NOMO-1 treated with DMSO at 0.1 percent for 48 hours (cell line): ENCODE measurements at regions not wholly inside any gene's neighbourhood (a gene's known extent, or its start where the extent isn't known, plus 50 kb on each side); places are given as distances from the start of the nearest gene placed in this dataset.
"Not testable (repeated sequence)": the region's sequence is repeated elsewhere in the genome, so short reads cannot be mapped to it uniquely, and the experiment has no call there.

Experiments used
- DNase-seq: peaks from one replicate; lab custom pipeline; 2025; ENCODE audit not compliant: unreplicated experiment; lab: John Stamatoyannopoulos, UW

DNA sequence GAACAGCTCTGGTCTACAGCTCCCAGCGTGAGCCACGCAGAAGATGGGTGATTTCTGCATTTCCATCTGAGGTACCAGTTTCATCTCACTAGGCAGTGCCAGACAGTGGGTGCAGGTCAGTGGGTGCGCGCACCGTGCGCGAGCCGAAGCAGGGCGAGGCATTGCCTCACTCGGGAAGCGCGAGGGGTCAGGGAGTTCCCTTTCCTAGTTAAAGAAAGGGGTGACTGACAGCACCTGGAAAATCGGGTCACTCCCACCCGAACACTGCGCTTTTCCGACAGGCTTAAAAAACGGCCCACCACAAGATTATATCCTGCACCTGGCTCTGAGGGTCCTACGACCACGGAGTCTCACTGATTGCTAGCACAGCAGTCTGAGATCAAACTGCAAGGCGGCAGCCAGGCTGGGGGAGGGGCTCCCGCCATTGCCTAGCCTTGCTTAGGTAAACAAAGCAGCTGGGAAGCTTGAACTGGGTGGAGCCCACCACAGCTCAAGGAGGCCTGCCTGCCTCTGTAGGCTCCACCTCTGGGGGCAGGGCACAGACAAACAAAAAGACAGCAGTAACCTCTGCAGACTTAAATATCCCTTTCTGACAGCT is 325.0 kb upstream of the CHST9 start:
- not testable (repeated sequence) for DNase-seq

DNA sequence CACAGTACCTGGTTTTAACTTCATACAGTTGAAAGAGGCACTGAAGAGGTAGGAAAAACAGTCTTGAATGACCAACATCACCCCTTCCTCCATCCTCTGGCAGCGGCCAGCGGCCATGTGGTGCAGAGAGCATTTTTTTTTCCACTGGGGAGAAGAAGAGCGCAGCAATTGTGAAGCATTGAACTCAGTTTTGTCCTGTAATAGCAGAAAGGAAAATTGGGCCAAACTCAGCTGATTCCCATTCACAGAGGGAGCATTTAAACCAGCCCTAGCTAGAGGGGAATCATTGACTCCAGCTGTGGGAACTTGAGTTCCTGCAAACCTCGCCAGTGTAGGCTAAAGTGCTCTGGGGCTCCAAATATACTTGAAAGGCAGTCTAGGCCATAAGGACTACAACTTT is 316.6 kb upstream of the CHST9 start:
- no peak for DNase-seq

DNA sequence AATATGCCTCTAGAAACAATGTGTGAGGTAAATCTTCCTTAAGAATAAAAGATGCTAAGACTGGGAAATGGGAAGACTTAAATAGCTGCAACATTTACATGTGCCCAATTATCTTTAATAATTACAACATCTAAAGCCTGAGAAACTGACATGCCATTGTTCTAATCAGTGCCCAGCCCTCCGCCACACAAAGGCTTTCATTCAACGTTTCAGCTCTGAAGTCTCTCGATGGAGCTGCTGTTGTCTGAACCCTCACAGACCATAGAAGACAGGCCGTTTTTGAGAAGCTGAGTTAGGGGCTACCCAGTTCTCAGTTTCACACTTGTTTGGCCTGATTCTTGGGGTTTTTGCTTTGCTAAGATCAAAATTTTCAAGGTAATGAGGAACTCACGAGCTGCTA is 315.4 kb upstream of the CHST9 start:
- DNase-seq: no peak

DNA sequence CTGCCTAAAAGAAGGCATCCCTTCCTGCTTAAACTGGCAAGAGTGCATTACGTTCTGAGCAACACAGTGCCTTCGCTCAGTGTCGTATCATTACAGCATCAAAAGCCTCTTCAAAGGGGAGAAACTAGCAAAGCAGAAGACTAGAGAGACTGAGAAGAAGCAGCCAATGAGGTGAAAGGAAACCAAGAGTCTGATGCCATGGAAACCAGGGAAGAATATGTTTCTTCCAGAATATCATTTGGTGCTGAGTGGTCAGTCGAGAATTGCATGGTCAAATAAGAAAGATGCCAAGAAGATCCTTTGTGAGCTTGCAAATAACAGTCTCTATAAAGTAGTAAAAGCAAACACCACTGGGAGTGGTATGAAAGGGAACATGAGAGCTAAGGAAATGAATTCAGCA is 312.1 kb upstream of the CHST9 start:
- no peak for DNase-seq

DNA sequence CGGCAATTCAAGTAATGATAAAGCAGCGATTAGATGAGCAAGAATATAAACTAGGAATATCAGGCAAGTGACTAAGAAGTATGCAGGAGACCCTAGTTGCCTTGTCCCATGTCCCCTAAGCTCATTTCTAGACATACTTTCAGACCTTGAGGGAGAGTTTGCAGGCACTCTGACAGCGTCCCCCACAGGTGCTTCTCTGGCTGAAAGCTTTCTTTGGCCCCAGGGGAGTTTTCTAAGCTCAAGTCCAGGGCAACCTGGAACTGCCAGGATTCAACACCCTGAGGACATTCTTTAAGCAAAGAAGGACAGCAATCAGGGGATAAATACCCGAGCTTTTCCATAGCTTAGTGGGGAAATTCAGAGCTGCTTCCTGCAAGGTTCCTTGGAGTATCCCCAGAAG is 308.1 kb upstream of the CHST9 start:
- no peak for DNase-seq

DNA sequence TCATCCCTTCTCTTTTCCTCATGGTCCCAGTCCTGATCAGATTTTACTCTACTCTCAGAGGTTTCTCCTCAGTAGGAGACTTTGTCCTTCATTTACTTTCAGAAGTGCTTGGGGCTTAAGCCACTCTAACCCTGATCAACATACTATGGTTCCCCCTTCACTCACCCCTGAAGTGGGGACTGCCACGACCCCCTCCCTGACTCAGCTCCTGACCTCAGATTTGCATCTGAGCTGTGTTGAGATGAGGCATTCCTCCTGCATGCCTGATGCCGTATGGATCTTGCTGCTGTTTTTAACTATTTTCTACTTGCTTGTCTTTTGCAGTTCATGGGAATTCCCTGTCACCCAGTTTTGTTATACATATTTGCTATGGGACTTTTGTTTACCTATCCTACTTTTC is 306.7 kb upstream of the CHST9 start:
- DNase-seq: no peak

DNA sequence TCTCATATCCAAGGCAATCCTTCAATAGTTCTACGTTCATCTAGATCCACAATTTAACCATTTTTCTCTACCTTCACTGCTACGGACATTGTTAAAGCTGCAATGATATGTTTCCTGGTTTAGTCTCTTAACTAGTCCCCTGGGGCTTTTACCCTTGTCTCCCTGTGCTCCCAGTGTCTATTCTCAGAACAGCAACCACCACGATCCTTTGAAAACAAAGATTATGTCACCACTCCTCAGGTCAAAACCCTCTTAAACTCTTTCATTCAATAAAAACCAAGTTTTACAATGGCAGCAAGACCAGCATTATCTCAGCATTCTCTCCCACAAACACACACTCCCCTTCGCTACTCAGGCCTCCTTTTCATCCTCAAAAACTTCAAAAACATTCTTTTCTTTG is 298.2 kb upstream of the CHST9 start:
- no peak for DNase-seq

DNA sequence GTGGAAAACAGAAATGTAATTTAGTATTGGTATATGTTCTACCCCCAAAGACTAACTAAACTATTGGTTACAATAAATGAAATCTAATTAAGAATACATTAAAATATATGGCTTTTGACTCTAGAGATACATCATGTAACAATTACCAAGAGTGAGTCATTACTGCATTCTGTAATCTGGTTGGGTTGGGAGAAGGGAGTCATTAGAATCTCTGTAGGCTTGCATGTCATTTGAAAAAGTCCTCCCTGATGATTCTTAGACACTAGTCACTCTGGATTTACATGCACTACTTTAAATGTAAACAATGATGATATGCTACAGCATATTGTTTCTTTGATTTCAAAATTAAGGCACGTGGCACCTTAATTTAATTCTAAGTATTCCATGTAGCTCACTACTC is 293.4 kb upstream of the CHST9 start:
- no peak for DNase-seq

DNA sequence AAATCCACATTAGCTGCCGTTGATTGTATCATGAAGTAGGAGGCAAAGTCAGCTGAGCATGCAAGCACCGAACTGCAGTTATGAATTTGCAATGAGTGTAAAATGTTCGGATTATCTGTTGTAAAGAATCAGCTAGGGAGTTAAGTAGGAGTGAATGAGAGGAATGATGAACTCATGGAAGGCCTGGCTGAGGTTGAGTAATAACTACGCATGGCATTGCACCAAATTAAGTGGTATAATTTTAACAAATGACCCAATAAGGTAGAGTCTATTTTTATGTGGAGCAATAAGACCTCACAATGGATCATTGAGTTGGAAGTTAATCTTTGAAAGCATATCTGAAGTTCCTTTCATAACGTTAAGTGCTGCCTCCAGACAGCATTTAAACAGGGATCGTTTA is 288.2 kb upstream of the CHST9 start:
- DNase-seq: no peak

DNA sequence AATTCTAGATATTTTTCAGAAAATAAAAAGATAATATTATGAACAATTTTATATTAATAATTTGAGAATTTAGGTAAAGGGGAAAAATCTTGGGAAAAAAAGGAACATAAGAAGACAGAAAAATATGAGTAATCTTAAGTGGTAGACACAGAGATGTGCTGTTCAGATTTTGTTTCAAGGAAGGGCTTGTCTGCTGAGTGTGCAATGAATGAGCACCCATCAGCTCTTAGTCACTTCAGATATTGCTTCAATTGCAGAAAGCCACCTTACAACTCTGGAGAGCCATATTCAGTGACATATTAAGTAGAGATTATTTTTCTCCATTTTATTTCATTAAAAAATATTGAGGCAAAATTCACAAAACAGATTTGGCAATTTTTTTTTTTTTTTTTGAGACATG is 282.0 kb upstream of the CHST9 start:
- no peak for DNase-seq

DNA sequence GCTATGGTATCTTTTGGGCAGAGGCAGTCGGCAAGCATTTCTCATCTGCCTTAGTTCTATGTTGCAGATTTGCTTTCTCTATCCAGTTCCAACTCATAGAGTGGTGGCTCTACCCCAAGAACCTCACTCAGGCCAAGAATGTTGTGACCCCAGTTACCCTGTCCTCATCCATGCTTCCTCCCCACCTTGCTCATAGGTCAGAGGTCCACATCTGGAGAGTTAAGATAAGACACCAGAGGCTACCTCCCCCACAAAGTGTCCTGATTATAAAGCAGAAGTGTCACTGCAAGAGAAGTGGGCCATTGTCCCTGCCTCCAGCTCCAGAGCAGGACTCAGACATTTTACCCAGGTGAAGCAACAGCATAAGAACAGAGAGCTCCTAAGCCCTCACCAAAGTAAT is 276.8 kb upstream of the CHST9 start:
- DNase-seq: no peak

DNA sequence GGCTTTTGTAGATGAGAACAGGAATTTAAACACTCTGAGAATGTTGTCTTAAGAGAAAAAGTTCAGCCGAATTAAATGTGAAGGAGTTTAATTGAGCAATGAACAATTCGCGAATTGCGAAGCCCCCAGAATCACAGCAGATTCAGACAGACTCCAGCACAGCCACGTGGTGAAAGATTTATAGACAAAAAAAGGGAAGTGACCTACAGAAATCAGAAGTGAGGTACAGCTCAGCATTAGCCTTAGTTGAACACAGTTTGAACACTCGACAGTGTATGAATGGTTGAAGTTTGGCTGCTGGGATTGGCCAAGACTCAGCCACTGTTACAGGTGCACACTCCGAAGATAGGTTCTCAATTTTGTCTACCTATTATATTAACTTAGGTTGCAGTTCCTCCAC is 264.0 kb upstream of the CHST9 start:
- peak; percentile 69 for DNase-seq

DNA sequence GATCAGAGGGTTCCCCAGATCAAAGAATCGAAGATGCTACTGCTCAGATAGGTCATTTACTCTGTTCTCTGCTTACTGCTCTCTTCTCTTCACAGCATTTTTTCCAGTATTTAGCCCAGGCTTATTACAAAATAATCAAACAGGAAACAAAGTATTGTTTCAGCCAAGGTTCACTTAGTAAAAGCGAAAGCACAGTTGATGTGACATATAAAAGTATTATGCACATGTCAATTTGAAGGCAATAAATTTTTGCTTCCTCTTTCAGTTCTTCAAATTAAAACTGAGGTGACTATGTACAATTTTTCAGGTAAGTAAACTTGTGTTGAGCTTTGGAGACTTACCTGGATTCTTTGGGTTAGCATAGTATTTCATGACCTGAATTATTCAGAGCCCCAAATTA is 262.8 kb upstream of the CHST9 start:
- peak; percentile 42 for DNase-seq

DNA sequence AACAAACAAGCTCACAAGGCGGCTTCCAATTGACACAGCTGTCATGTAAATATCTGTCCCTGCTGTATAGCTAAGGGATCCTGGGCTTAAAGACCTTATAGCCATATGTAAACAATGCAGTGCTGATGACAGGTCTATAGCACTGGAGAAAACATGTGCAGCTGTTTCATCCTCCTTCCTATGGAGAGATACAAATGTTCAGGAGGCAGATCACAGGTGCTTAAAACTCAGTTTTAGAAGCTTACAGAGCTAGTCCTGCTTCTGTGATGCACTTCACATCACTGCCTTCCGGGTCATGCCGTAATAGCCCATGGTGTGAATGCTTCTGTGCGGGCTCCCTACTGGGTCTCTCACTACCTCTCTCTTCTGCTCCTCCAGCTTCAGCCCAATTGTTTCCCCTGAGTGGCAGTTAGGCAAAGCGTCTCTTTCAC is 262.4 kb upstream of the CHST9 start:
- DNase-seq: no peak

DNA sequence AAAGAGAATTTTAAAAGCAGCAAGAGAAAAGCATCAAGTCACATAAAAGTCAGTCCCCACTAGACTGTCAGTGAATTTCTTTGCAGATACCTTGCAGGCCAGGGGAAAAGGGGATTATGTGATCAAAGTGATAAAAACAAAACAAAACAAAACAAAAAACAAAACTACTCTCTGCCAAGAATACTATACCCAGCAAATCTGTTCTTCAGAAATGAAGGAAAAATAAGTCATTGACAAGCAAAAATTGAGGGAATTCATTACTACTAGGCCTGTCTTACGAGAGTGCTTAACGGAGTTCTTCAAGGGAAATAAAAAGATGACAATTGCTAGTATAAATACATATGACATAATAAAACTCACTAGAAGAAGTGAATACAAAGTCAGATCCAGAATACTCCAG is 245.5 kb upstream of the CHST9 start:
- no peak for DNase-seq

DNA sequence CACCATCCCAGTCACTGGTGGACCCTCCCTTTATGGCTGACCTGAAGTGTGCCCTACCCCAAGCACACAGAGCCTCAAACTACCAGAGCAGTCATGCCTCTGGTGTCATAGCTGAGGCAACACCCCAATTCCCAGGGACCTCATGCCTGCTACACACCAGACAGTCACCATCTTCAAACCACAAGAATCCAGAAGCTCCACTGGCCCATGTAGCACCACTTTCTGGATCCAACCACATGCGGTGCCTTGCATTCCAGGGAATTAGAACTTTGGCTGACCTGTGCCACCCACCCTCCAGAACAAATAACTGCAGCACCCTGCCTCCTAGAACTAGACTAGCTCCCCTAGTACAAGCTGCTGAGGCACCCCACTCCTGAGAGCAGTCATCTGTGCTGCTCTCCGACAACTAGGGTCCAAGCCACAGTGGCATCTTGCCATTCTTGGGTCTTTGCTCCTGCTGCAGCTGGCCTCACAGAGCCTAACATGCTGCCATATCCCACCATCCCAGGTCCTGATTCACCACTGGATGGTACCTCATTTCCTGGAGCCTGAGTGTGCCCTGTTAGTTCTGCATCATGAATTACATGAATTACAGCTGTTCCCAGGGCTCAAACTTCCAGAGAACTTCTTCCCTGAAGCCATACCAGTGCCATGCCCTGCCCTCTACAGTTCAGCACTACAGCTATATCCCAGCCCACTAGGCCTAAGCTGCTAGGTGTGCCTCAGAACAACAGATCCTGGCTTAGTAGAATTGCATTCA is 243.8 kb upstream of the CHST9 start:
- no peak for DNase-seq

DNA sequence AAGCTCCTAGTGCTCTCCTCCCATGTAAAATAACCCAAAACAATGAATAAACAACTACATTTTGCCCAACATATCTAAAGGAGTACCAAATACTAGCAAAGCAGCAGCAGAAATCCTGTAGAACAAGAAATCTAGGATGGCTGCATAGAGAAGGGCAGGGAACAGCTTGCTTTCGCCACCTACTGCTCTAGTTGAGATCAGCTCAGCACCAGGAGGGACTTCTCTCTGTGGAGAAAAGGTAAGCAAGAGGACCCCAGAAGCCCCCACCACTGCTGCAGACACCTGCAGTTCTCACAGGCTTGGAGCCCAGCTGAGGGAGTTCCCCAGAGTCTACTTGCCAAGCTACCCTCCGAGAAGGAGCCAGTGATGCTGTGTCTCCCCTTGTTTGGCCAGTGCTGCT is 243.0 kb upstream of the CHST9 start:
- no peak for DNase-seq

DNA sequence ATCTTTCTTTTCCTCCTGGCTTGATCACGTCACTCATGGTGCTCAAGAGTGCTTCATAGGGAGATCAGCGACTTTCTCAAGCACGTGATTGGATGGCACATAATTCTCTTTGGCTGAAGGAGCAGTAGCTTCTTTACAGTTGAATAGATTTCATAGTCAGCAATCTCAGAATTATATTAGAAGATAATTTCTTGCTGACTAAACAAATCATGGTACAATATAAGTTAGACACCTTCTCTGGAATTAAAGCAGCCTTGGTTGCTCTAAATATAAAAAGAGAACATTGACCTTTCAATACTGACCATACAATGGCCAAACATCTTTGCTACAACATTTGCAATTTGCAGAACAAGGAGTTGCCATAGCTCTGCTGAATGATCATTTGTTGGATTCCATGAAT is 238.5 kb upstream of the CHST9 start:
- no peak for DNase-seq

DNA sequence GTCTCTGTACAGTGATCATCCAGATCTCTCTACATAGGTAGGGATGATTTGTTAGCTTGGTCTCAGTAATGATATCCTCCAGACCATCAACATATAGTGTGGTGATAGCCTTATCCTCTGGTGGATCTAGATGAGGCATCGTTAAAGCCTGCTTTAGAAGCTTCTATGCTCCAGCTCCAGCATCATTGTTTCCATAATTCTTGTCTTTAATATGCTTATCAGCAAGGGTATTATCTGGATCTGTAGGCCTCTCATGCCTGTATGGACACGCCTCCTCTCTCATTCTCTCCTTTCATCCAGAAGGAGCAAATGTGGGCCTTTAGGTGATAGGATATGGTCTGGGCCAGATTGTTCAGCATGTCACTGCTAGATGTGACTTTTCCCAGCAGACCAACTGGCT is 234.5 kb upstream of the CHST9 start:
- no peak for DNase-seq

DNA sequence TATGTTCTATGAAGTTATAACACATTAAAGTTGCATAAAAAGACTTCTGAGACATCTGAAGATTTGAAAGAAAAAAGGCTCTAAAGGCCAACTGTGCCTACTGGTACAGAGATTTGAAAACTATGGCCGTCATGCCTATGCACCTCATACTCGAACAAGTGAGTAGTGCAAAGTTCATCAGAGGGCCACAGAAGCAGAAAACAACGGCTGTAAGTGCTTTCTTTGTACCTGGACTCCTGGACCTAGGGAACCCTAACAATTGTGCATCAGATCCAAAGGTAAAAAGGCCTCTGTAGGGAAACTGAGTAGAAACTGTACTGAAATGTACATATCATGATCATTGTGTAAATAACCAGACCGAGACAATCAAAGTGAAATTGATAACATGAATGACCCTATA is 230.4 kb upstream of the CHST9 start:
- DNase-seq: no peak

DNA sequence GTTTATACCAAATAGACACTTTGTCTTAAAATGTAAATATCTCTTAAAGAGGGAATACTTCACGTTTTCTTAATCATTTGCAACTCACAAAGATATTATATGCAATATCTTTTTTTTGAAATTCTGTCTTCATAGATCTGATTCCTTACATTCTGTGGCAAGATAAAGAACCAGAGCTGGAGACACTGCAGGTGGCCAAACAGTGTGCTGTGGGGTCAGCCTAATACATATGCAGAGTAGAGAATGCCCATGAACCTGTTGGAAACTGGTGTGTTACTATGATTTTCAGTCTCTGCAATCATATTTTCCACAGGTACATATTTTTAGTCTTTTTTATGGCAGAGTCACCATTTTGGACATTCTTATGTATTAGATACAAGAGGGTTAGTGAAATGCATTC is 229.6 kb upstream of the CHST9 start:
- DNase-seq: no peak

DNA sequence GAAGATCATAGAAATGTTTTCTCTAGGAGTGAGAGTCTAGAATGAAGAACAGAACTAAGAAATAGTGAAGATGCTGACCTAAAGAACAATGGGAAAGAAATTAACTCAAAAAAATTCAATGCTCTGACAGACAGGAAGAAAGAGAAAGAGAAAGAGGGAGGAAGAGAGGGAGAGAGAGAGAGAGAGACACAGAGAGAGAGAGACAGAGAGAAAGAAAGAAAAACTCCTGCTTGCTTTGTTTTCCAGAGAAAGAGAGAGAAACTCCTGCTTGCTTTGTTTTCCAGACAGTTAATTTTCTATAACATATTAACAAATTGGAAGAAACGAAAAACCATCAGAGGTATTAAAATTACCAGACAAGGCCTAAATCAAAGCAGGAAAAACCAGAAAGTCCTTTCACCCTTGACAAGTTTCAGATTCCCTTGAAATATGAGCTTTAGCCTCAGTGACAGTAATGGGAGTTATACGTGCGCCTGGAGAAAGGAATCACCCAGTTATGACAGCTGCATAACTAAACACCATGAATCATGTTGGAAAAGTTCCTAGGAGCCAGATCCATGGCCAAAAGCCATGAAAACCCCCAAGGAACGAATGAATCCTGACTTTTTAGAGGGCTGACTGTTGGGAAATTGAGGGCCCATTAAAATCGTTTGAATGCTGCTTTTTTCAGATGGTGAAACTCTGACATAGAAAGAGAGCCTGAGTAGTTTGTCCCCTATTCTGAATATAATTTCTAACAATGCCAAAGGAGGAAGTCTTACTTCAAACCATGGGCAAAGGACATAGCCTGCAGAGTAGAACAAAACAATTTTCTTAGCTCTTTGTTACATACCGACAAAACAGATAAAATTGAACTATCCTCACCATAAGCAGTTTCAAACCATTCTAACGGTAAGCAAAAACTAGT is 228.6 kb upstream of the CHST9 start:
- DNase-seq: no peak
